ENCODE measurements at regions not wholly inside any gene's neighbourhood (a gene's known extent, or its start where the extent isn't known, plus 50 kb on each side); places are given as distances from the start of the nearest gene placed in this dataset.

GRCh38 chr21:35438643-35439404 is 389.7 kb upstream of the RUNX1 start:
- TF ChIP-seq, protein P1, sequence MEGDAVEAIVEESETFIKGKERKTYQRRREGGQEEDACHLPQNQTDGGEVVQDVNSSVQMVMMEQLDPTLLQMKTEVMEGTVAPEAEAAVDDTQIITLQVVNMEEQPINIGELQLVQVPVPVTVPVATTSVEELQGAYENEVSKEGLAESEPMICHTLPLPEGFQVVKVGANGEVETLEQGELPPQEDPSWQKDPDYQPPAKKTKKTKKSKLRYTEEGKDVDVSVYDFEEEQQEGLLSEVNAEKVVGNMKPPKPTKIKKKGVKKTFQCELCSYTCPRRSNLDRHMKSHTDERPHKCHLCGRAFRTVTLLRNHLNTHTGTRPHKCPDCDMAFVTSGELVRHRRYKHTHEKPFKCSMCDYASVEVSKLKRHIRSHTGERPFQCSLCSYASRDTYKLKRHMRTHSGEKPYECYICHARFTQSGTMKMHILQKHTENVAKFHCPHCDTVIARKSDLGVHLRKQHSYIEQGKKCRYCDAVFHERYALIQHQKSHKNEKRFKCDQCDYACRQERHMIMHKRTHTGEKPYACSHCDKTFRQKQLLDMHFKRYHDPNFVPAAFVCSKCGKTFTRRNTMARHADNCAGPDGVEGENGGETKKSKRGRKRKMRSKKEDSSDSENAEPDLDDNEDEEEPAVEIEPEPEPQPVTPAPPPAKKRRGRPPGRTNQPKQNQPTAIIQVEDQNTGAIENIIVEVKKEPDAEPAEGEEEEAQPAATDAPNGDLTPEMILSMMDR (conservative IDR thresholded peaks at IDR 0.05; ENCODE audit: low read length), result no peak
- TF ChIP-seq EZH2phosphoT487 (IDR thresholded peaks at IDR 0.05; ENCODE audit: borderline replicate concordance, low read depth, low read length), result no peak

Measured in OCI-LY7 (cell line).